Ecto neural progenitor cell (in vitro differentiated cells): ENCODE measurements at regions not wholly inside any gene's neighbourhood (a gene's known extent, or its start where the extent isn't known, plus 50 kb on each side); places are given as distances from the start of the nearest gene placed in this dataset.
A peak's percentile ranks its signal among the peaks of the same experiment; 100 is the strongest.

Experiments
- DNase-seq: peaks from one replicate; pipeline ENCODE4 v3.0.0-alpha.2; 2018; ENCODE audit warnings: low spot score

- DNase-seq: no peak
These were observed 287.8 kb downstream of the FAM43A start for GRCh38 chr3:194973366-194974000.

- no peak for DNase-seq
These were observed 288.9 kb downstream of the FAM43A start for GRCh38 chr3:194974468-194975135.

GRCh38 chr3:194976049-194976451 lies 290.4 kb downstream of the FAM43A start:
- no peak for DNase-seq

- DNase-seq: no peak
These were observed 291.2 kb downstream of the FAM43A start for GRCh38 chr3:194976874-194977273.

- no peak for DNase-seq
These were observed 291.7 kb downstream of the FAM43A start for GRCh38 chr3:194977356-194977755.

GRCh38 chr3:194979173-194979572 lies 291.8 kb downstream of the XXYLT1 start:
- no peak for DNase-seq

GRCh38 chr3:194982472-194982871 lies 288.5 kb downstream of the XXYLT1 start:
- peak; percentile 12 for DNase-seq

- peak; percentile 29 for DNase-seq
These were observed 287.8 kb downstream of the XXYLT1 start for GRCh38 chr3:194983121-194983520.

GRCh38 chr3:194983620-194984019 lies 287.3 kb downstream of the XXYLT1 start:
- no peak for DNase-seq

GRCh38 chr3:194984066-194984465 lies 286.9 kb downstream of the XXYLT1 start:
- no peak for DNase-seq

GRCh38 chr3:194984622-194985021 lies 286.3 kb downstream of the XXYLT1 start:
- no peak for DNase-seq

- DNase-seq: peak; percentile 85
These were observed 285.9 kb downstream of the XXYLT1 start for GRCh38 chr3:194985031-194985578.

GRCh38 chr3:194986208-194987043 lies 284.5 kb downstream of the XXYLT1 start:
- no peak for DNase-seq

GRCh38 chr3:194987571-194988494 lies 283.1 kb downstream of the XXYLT1 start:
- no peak for DNase-seq

GRCh38 chr3:194988495-194989165 lies 282.3 kb downstream of the XXYLT1 start:
- no peak for DNase-seq

GRCh38 chr3:194989241-194989640 lies 281.7 kb downstream of the XXYLT1 start:
- no peak for DNase-seq

GRCh38 chr3:194990454-194991337 lies 280.3 kb downstream of the XXYLT1 start:
- DNase-seq: peak; percentile 27

GRCh38 chr3:194991338-194991654 lies 279.7 kb downstream of the XXYLT1 start:
- DNase-seq: no peak

GRCh38 chr3:194993896-194994295 lies 277.1 kb downstream of the XXYLT1 start:
- DNase-seq: peak; percentile 39

GRCh38 chr3:194994551-194994981 lies 276.4 kb downstream of the XXYLT1 start:
- DNase-seq: peak; percentile 32
